ENCODE measurements at regions not wholly inside any gene's neighbourhood (a gene's known extent, or its start where the extent isn't known, plus 50 kb on each side); places are given as distances from the start of the nearest gene placed in this dataset.

DNA sequence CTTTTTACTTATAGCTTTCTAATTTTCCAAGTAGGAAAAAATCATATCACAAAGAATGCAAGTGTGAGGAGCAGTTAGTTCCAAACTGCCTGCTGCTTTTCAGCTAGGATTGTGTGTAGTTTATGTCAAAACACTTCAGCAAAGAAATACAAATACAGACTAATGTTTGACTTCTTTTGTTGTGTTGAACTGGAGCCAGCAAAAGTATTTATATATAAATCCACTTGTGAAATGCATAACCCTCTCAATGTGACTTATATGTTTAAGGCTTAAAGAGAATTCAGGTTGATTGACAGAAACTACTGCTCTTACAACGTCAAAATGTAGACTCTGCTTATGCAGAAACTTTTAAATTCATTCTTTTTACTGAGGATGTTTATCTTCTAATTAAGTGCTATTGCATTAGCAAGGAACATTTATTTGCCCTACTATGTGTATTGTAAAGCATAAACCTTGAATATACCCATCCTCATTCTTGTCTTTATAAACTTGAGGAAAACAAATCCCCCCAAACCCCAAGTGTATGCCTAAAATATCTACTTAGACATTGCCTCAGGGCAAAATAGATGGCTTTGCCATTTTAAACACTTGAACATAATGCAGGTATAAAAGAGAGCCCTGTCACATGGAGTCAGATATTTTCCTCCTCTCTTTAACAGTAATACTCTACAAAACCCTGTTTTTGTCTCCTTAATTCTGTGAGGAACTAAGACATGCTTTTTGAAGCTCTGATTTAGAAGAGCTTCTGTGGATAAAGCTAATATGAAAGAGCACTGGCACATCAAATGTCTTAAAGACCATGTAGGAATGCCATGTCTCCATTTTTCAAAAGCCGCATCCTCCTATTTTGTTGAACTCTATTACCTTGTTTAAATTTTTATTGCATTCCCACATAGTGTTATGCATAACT lies 302.8 kb upstream of the TBC1D5 start:
- no peaks in the 10 kb centered on the region for H3K36me3 ChIP-seq (ENCODE audit: control insufficient read depth, low read length)
- no peak overlapping the region for H3K4me3 ChIP-seq (ENCODE audit: low read length)
- TF ChIP-seq EZH2phosphoT487 (IDR thresholded peaks at IDR 0.05; ENCODE audit: borderline replicate concordance, low read length): no peak
- TF ChIP-seq, protein P1, sequence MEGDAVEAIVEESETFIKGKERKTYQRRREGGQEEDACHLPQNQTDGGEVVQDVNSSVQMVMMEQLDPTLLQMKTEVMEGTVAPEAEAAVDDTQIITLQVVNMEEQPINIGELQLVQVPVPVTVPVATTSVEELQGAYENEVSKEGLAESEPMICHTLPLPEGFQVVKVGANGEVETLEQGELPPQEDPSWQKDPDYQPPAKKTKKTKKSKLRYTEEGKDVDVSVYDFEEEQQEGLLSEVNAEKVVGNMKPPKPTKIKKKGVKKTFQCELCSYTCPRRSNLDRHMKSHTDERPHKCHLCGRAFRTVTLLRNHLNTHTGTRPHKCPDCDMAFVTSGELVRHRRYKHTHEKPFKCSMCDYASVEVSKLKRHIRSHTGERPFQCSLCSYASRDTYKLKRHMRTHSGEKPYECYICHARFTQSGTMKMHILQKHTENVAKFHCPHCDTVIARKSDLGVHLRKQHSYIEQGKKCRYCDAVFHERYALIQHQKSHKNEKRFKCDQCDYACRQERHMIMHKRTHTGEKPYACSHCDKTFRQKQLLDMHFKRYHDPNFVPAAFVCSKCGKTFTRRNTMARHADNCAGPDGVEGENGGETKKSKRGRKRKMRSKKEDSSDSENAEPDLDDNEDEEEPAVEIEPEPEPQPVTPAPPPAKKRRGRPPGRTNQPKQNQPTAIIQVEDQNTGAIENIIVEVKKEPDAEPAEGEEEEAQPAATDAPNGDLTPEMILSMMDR (IDR thresholded peaks at IDR 0.05; ENCODE audit: low read depth, low read length, poor library complexity, severe bottlenecking): no peak
- no peaks in the 10 kb centered on the region for H3F3A ChIP-seq (ENCODE audit: control insufficient read depth, insufficient read depth)
- no peaks in the 10 kb centered on the region; the same call in 1 of the 2 replicates for H3K27me3 ChIP-seq (ENCODE audit: control insufficient read depth, low read length)
- no peak overlapping the region for H3K27ac ChIP-seq (ENCODE audit: low read depth, low read length)
- H3K79me2 ChIP-seq (ENCODE audit: control insufficient read depth, low read length): no peaks in the 10 kb centered on the region
- no peaks in the 10 kb centered on the region for H3K9me2 ChIP-seq (replicated peaks; ENCODE audit: control insufficient read depth, low read length)
- no peaks in the 10 kb centered on the region for H3K9me3 ChIP-seq (ENCODE audit: control insufficient read depth, insufficient read depth, low read length)
- H3K4me2 ChIP-seq (ENCODE audit: low read length): no peak overlapping the region
- H4K20me1 ChIP-seq (ENCODE audit: control insufficient read depth, insufficient read depth, low read depth, low read length): no peaks in the 10 kb centered on the region
- no peaks in the 10 kb centered on the region for H3K4me1 ChIP-seq (ENCODE audit: control insufficient read depth, low read length)

DNA sequence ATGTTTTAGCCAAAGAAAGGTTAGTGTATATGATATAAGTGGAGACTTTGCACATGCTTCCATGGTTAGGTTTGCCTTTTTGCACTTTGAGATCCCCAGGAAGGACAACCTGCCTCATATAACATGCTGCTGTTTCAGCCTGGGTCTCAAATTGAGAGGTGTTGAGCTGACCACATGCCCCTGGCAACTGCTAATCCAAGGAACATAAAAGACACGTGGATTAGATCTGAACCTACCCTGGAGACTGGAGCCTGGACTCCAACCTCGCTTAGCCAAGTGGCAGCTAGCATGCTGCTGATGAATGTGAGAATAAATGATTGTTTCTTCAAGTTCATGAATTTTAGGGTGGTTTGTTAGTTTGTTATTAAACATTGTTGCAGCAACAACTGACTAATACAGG lies 301.8 kb upstream of the TBC1D5 start:
- Histone ChIP-seq H3K36me3 (ENCODE audit: control insufficient read depth, low read length) (no peaks in the 10 kb centered on the region), H3K27me3 (ENCODE audit: control insufficient read depth, low read length) (no peaks in the 10 kb centered on the region; the same call in 1 of the 2 replicates), H4K20me1 (ENCODE audit: control insufficient read depth, insufficient read depth, low read depth, low read length) (no peaks in the 10 kb centered on the region), H3K9me3 (ENCODE audit: control insufficient read depth, insufficient read depth, low read length) (no peaks in the 10 kb centered on the region), H3K27ac (ENCODE audit: low read depth, low read length) (no peak overlapping the region), H3K4me3 (ENCODE audit: low read length) (no peak overlapping the region), H3K79me2 (ENCODE audit: control insufficient read depth, low read length) (no peaks in the 10 kb centered on the region), H3K9me2 (replicated peaks; ENCODE audit: control insufficient read depth, low read length) (no peaks in the 10 kb centered on the region), H3K4me2 (ENCODE audit: low read length) (no peak overlapping the region), H3K4me1 (ENCODE audit: control insufficient read depth, low read length) (no peaks in the 10 kb centered on the region), H3F3A (ENCODE audit: control insufficient read depth, insufficient read depth) (no peaks in the 10 kb centered on the region)
- TF ChIP-seq, protein P1 (IDR thresholded peaks at IDR 0.05; ENCODE audit: low read depth, low read length, poor library complexity, severe bottlenecking): no peak
- no peak for TF ChIP-seq EZH2phosphoT487 (IDR thresholded peaks at IDR 0.05; ENCODE audit: borderline replicate concordance, low read length)

DNA sequence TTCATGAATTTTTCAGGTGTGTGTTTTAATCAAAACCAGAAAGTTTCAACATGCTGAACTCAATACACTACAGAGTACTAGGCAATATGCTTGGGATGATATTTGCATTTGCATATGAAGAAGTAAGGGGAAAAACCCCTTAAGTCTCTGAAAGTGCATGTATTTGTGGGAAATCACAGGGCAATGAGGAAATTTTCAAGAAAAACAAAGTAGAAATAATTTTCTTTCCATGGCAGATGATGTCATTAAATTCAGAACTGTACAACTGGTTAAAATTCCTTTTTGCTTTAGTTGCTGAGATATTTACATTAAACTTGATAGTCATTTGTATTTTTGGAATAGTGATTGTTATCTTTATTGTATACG lies 294.0 kb upstream of the TBC1D5 start:
- no peaks in the 10 kb centered on the region for H3K79me2 ChIP-seq (ENCODE audit: control insufficient read depth, low read length)
- H4K20me1 ChIP-seq (ENCODE audit: control insufficient read depth, insufficient read depth, low read depth, low read length): no peaks in the 10 kb centered on the region
- no peaks in the 10 kb centered on the region for H3K4me1 ChIP-seq (ENCODE audit: control insufficient read depth, low read length)
- no peaks in the 10 kb centered on the region for H3K9me2 ChIP-seq (replicated peaks; ENCODE audit: control insufficient read depth, low read length)
- H3K27me3 ChIP-seq (ENCODE audit: control insufficient read depth, low read length): no peaks in the 10 kb centered on the region
- H3K4me2 ChIP-seq (ENCODE audit: low read length): no peak overlapping the region
- H3K9me3 ChIP-seq (ENCODE audit: control insufficient read depth, insufficient read depth, low read length): no peaks in the 10 kb centered on the region
- H3K27ac ChIP-seq (ENCODE audit: low read depth, low read length): no peak overlapping the region
- no peak overlapping the region for H3K4me3 ChIP-seq (ENCODE audit: low read length)
- H3K36me3 ChIP-seq (ENCODE audit: control insufficient read depth, low read length): no peaks in the 10 kb centered on the region
- H3F3A ChIP-seq (ENCODE audit: control insufficient read depth, insufficient read depth): no peaks in the 10 kb centered on the region
- TF ChIP-seq, protein P1 (IDR thresholded peaks at IDR 0.05; ENCODE audit: low read depth, low read length, poor library complexity, severe bottlenecking): no peak
